ENCODE measurements at regions not wholly inside any gene's neighbourhood (a gene's known extent, or its start where the extent isn't known, plus 50 kb on each side); places are given as distances from the start of the nearest gene placed in this dataset.

DNA sequence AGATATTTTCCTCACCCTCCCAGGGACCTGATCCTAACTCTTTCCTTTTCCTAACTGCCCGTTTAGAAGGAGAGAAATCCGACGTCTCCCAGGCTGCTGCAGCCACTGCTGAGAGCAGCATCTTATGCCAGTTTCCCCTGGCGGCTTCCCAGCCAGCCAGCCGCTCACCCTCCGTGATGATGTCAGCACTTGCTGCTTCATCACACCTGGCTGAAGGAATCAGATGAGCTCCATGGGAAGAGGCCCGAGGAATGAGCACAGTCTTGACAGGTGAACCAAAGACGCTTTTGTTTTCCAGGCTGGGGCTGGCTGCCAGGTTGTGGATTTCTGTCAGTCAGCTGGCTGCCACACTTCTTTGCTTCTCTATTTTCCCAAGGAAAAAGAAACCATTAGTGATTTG is 445.1 kb upstream of the RBMS3 start:
- TF ChIP-seq EZH2 (IDR thresholded peaks at IDR 0.05; ENCODE audit: borderline replicate concordance, low read length) = no peak
- TF ChIP-seq, protein P1, sequence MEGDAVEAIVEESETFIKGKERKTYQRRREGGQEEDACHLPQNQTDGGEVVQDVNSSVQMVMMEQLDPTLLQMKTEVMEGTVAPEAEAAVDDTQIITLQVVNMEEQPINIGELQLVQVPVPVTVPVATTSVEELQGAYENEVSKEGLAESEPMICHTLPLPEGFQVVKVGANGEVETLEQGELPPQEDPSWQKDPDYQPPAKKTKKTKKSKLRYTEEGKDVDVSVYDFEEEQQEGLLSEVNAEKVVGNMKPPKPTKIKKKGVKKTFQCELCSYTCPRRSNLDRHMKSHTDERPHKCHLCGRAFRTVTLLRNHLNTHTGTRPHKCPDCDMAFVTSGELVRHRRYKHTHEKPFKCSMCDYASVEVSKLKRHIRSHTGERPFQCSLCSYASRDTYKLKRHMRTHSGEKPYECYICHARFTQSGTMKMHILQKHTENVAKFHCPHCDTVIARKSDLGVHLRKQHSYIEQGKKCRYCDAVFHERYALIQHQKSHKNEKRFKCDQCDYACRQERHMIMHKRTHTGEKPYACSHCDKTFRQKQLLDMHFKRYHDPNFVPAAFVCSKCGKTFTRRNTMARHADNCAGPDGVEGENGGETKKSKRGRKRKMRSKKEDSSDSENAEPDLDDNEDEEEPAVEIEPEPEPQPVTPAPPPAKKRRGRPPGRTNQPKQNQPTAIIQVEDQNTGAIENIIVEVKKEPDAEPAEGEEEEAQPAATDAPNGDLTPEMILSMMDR (IDR thresholded peaks at IDR 0.05; ENCODE audit: low read length) = no peak
- Histone ChIP-seq H3K4me1 (ENCODE audit: insufficient read depth, low read length, severe bottlenecking) (no peaks in the 10 kb centered on the region), H3K4me3 (ENCODE audit: low read depth, low read length, poor library complexity, severe bottlenecking) (no peak overlapping the region), H3K9me2 (ENCODE audit: low read depth, low read length) (no peaks in the 10 kb centered on the region), H3K27ac (ENCODE audit: low read depth, low read length, poor library complexity, severe bottlenecking) (no peak overlapping the region), H3K9ac (ENCODE audit: low read length) (no peak overlapping the region), H3K27me3 (ENCODE audit: insufficient read depth, low read length) (no peaks in the 10 kb centered on the region), H4K20me1 (ENCODE audit: insufficient read depth, low read length) (no peaks in the 10 kb centered on the region), H3K79me2 (ENCODE audit: insufficient read depth, low read length) (no peaks in the 10 kb centered on the region), H3K4me2 (ENCODE audit: low read length) (no peak overlapping the region), H3K9me3 (ENCODE audit: low read length) (no peaks in the 10 kb centered on the region), H2AFZ (ENCODE audit: low read length) (no peak overlapping the region), H3F3A (ENCODE audit: insufficient read depth, low read length) (no peaks in the 10 kb centered on the region), H3K36me3 (ENCODE audit: insufficient read depth, low read length) (no peaks in the 10 kb centered on the region)

DNA sequence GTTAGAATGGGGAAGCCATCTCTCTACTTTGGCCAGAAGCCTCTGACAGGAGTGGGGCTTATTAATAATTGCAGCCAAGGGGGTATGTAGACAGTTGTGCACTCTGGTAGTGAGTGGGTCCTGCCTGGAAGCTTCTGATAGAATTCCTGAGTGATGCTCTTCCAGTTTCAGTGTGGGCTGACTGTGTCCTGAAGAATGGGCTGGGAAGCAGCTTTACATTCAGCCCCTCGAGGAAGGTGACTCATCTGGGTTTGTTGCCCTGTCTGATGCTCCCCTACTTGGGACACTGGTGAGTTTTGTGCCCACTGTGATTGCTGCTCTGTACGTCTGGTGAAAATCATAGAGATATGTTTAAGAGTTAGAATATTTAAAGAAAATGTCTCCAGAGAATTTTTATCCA is 444.7 kb upstream of the RBMS3 start:
- no peaks in the 10 kb centered on the region for H3K4me1 ChIP-seq (ENCODE audit: insufficient read depth, low read length, severe bottlenecking)
- H3K27me3 ChIP-seq (ENCODE audit: insufficient read depth, low read length) = no peaks in the 10 kb centered on the region
- no peak for TF ChIP-seq EZH2 (IDR thresholded peaks at IDR 0.05; ENCODE audit: borderline replicate concordance, low read length)
- TF ChIP-seq, protein P1 (IDR thresholded peaks at IDR 0.05; ENCODE audit: low read length) = no peak
- no peak overlapping the region for H2AFZ ChIP-seq (ENCODE audit: low read length)
- H4K20me1 ChIP-seq (ENCODE audit: insufficient read depth, low read length) = no peaks in the 10 kb centered on the region
- H3K9me2 ChIP-seq (ENCODE audit: low read depth, low read length) = no peaks in the 10 kb centered on the region
- H3K9me3 ChIP-seq (ENCODE audit: low read length) = no peaks in the 10 kb centered on the region
- no peaks in the 10 kb centered on the region for H3K79me2 ChIP-seq (ENCODE audit: insufficient read depth, low read length)
- no peak overlapping the region for H3K27ac ChIP-seq (ENCODE audit: low read depth, low read length, poor library complexity, severe bottlenecking)
- no peaks in the 10 kb centered on the region for H3K36me3 ChIP-seq (ENCODE audit: insufficient read depth, low read length)
- H3K4me3 ChIP-seq (ENCODE audit: low read depth, low read length, poor library complexity, severe bottlenecking) = no peak overlapping the region
- H3K4me2 ChIP-seq (ENCODE audit: low read length) = no peak overlapping the region
- no peak overlapping the region for H3K9ac ChIP-seq (ENCODE audit: low read length)
- no peaks in the 10 kb centered on the region for H3F3A ChIP-seq (ENCODE audit: insufficient read depth, low read length)

DNA sequence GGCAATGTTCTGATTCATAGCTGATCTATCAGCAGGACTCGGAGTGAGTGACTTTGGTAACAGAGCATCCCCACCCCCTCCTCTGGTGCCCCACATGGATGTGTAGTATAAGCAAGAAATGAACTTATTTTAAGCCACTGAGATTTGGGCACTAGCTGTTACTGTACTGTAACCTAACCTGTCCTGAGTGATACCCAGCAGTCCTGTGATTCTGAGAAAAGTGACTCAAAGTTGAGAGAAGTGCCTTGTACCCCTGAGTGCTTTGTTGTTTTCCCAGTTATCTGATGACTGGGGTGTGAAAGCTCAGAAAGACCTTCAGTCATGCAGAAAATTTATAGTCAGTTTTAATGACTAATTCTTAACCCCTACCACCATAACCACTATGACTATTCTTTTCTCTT is 439.9 kb upstream of the RBMS3 start:
- H3K79me2 ChIP-seq (ENCODE audit: insufficient read depth, low read length) = no peaks in the 10 kb centered on the region
- H3K9me2 ChIP-seq (ENCODE audit: low read depth, low read length) = no peaks in the 10 kb centered on the region
- no peak overlapping the region for H3K4me2 ChIP-seq (ENCODE audit: low read length)
- H3K9me3 ChIP-seq (ENCODE audit: low read length) = no peaks in the 10 kb centered on the region
- no peak for TF ChIP-seq EZH2 (IDR thresholded peaks at IDR 0.05; ENCODE audit: borderline replicate concordance, low read length)
- TF ChIP-seq, protein P1 (IDR thresholded peaks at IDR 0.05; ENCODE audit: low read length) = no peak
- H4K20me1 ChIP-seq (ENCODE audit: insufficient read depth, low read length) = no peaks in the 10 kb centered on the region
- H3K27ac ChIP-seq (ENCODE audit: low read depth, low read length, poor library complexity, severe bottlenecking) = no peak overlapping the region
- H2AFZ ChIP-seq (ENCODE audit: low read length) = no peak overlapping the region
- no peaks in the 10 kb centered on the region for H3K36me3 ChIP-seq (ENCODE audit: insufficient read depth, low read length)
- H3K4me3 ChIP-seq (ENCODE audit: low read depth, low read length, poor library complexity, severe bottlenecking) = no peak overlapping the region
- no peaks in the 10 kb centered on the region for H3K27me3 ChIP-seq (ENCODE audit: insufficient read depth, low read length)
- H3F3A ChIP-seq (ENCODE audit: insufficient read depth, low read length) = no peaks in the 10 kb centered on the region
- no peak overlapping the region for H3K9ac ChIP-seq (ENCODE audit: low read length)
- peaks cover 3% of the 10 kb centered on the region for H3K4me1 ChIP-seq (ENCODE audit: insufficient read depth, low read length, severe bottlenecking)
